T-cell (primary cell): ENCODE measurements at regions not wholly inside any gene's neighbourhood (a gene's known extent, or its start where the extent isn't known, plus 50 kb on each side); places are given as distances from the start of the nearest gene placed in this dataset.

Source experiments
- ATAC-seq, 4 experiments: fragments of 200-7000 bp in 3 of 4; fragments of 150-1000 bp in 1 of 4; cut with Tn5 transposase; replicated peaks in 1 of 4; 1 replicate in 3 of 4; 2 replicates in 1 of 4; pipeline ENCODE4 v1.10.0; 2021; ENCODE audit warnings: moderate library complexity in 3 of 4, mild to moderate bottlenecking in 2 of 4, moderate number of reproducible peaks in 1 of 4
- CTCF ChIA-PET, 2 donors: fragments of 300-600 bp; sonication (Branson Sonifier 250); formaldehyde crosslinking; loops; one replicate each; lab custom pipeline; 2022; ENCODE audit warnings: antibody characterized with exemption in 2 of 2; lab: Charles Lee
- POLR2A ChIA-PET, 2 donors: fragments of 300-600 bp; sonication (Branson Sonifier 250); formaldehyde crosslinking; loops; one replicate each; lab custom pipeline; 2022; ENCODE audit warnings: antibody characterized with exemption in 2 of 2; lab: Charles Lee
- DNase-seq, 35 experiments: peaks; one replicate each; pipeline versions ENCODE4 v3.0.0 to v3.0.0-alpha.2; 2013 to 2023
- H3K27ac ChIP-seq: one replicate; pipeline ENCODE4 v1.5.1; 2013; ENCODE audit warnings: low read length
- H3K27me3 ChIP-seq, 2 experiments: replicated peaks in 1 of 2; 1 replicate in 1 of 2; 2 replicates in 1 of 2; pipeline versions ENCODE4 v1.6.1 to v1.7.0; 2013; ENCODE audit warnings: low read length in 1 of 2, mixed read lengths in 1 of 2; ENCODE audit not compliant: control insufficient read depth in 2 of 2, insufficient read depth in 2 of 2; ENCODE audit errors: extremely low read depth in 1 of 2
- H3K36me3 ChIP-seq, 2 donors: 1 replicate in 1 of 2; 2 replicates in 1 of 2; pipeline versions ENCODE4 v1.6.1 to v1.7.0; 2013; ENCODE audit warnings: low read length in 1 of 2; ENCODE audit not compliant: control insufficient read depth in 2 of 2, insufficient read depth in 1 of 2; ENCODE audit errors: extremely low read depth in 1 of 2
- H3K4me1 ChIP-seq, 2 experiments: 1 replicate in 1 of 2; 2 replicates in 1 of 2; pipeline versions ENCODE4 v1.6.1 to v1.7.0; 2013; ENCODE audit warnings: low read length in 2 of 2, mixed read lengths in 1 of 2; ENCODE audit not compliant: insufficient read depth in 2 of 2, control insufficient read depth in 1 of 2; ENCODE audit errors: extremely low read depth in 1 of 2
- H3K4me3 ChIP-seq, 2 donors: 1 replicate in 1 of 2; 2 replicates in 1 of 2; pipeline versions ENCODE4 v1.5.1 to v1.7.0; 2013; ENCODE audit warnings: mild to moderate bottlenecking in 2 of 2, low read length in 1 of 2, moderate library complexity in 1 of 2; ENCODE audit not compliant: control insufficient read depth in 1 of 2; ENCODE audit errors: extremely low read depth in 1 of 2
- H3K9me3 ChIP-seq: 2 replicates; pipeline ENCODE4 v1.7.0; 2013
- H3K27ac Mint-ChIP-seq, 2 donors: one replicate each; pipeline ENCODE4 v1.8.0; 2020 to 2021; ENCODE audit warnings: mild to moderate bottlenecking in 2 of 2, mixed read lengths in 2 of 2
- H3K27me3 Mint-ChIP-seq, 2 donors: one replicate each; pipeline ENCODE4 v1.8.0; 2021 to 2022; ENCODE audit warnings: mixed read lengths in 2 of 2
- H3K36me3 Mint-ChIP-seq: one replicate; pipeline ENCODE4 v1.8.0; 2021; ENCODE audit warnings: mixed read lengths
- H3K4me1 Mint-ChIP-seq, 3 donors: one replicate each; pipeline ENCODE4 v1.8.0; 2020 to 2022; ENCODE audit warnings: mixed read lengths in 3 of 3, mild to moderate bottlenecking in 1 of 3
- H3K4me3 Mint-ChIP-seq, 3 donors: one replicate each; pipeline ENCODE4 v1.8.0; 2020 to 2022; ENCODE audit warnings: mild to moderate bottlenecking in 3 of 3, mixed read lengths in 3 of 3, moderate library complexity in 3 of 3
- H3K9me3 Mint-ChIP-seq, 3 donors: one replicate each; pipeline ENCODE4 v1.8.0; 2020 to 2022; ENCODE audit warnings: mixed read lengths in 3 of 3
- WGBS: methylation state at CpG from one replicate; pipeline ENCODE4 v1.1.5; 2013; ENCODE audit warnings: missing lambda C conversion rate; ENCODE audit not compliant: insufficient coverage; 5-methylcytosine and 5-hydroxymethylcytosine counted together

GRCh38 chr10:111206521-111206920, 129.7 kb downstream of the ADRA2A start:
- Mint-ChIP-seq H3K9me3 (no peaks in the 10 kb centered on the region), H3K4me1 (no peaks in the 10 kb centered on the region), H3K36me3 (no peaks in the 10 kb centered on the region), H3K27me3 (peaks cover 7 to 10% of the 10 kb centered on the region in 2 donors), H3K4me3 (no peak overlapping the region), H3K27ac (no peak overlapping the region)
- ChIA-PET CTCF (no interaction called here), POLR2A (no interaction called here)
- DNase-seq: no peak
- H3K9me3 ChIP-seq: no peaks in the 10 kb centered on the region
- peaks cover 0 to 7% of the 10 kb centered on the region in 2 experiments for H3K27me3 ChIP-seq
- ATAC-seq: no peak
- H3K27ac ChIP-seq: no peak overlapping the region
- no peaks in the 10 kb centered on the region for H3K36me3 ChIP-seq
- no peak overlapping the region for H3K4me3 ChIP-seq
- H3K4me1 ChIP-seq: no peaks in the 10 kb centered on the region

GRCh38 chr10:111207500-111207899, 130.7 kb downstream of the ADRA2A start:
- no peak overlapping the region for H3K27ac Mint-ChIP-seq
- H3K4me1 Mint-ChIP-seq: no peaks in the 10 kb centered on the region
- Histone ChIP-seq H3K27ac (no peak overlapping the region), H3K4me1 (no peaks in the 10 kb centered on the region), H3K4me3 (no peak overlapping the region), H3K36me3 (no peaks in the 10 kb centered on the region), H3K27me3 (peaks cover 0 to 7% of the 10 kb centered on the region in 2 experiments), H3K9me3 (no peaks in the 10 kb centered on the region)
- 51% methylated on average over 4 of the region's 5 CpGs for WGBS
- peaks cover 7 to 8% of the 10 kb centered on the region in 2 donors for H3K27me3 Mint-ChIP-seq
- H3K4me3 Mint-ChIP-seq: no peak overlapping the region
- ATAC-seq (no peak), DNase-seq (peak in 16 of 35 experiments; percentile 1 to 30 (median 8))
- ChIA-PET POLR2A (no interaction called here), CTCF (no interaction called here)
- no peaks in the 10 kb centered on the region for H3K36me3 Mint-ChIP-seq
- no peaks in the 10 kb centered on the region for H3K9me3 Mint-ChIP-seq

DNA sequence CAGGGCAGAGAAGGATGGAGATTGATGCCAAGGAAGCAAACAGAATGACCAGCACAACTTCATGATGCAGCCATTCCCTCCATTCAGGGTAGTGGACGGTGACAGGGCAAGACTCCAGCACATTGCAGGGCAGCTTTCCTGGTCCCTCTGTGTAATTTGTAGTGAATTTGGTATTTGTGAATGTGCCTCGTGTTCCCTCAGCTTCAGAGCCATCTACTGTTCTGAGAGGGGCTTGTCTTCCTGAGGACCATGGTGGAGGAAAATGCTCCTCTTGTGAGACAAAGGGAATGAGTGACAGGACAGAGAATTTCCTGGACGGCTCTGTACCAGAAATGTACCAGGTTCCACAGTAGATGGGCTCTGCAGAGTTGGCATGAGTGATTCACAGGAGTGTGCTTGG, 132.1 kb downstream of the ADRA2A start:
- Histone ChIP-seq H3K4me3 (no peak overlapping the region), H3K27ac (no peak overlapping the region), H3K4me1 (no peaks in the 10 kb centered on the region), H3K9me3 (no peaks in the 10 kb centered on the region), H3K27me3 (peaks cover 0 to 7% of the 10 kb centered on the region in 2 experiments), H3K36me3 (no peaks in the 10 kb centered on the region)
- Mint-ChIP-seq H3K27ac (no peak overlapping the region), H3K36me3 (no peaks in the 10 kb centered on the region), H3K4me1 (no peaks in the 10 kb centered on the region), H3K4me3 (no peak overlapping the region), H3K27me3 (peaks cover 7 to 8% of the 10 kb centered on the region in 2 donors), H3K9me3 (no peaks in the 10 kb centered on the region)
- ChIA-PET CTCF (no interaction called here), POLR2A (no interaction called here)
- DNase-seq (no peak), ATAC-seq (no peak)
- 33% methylated on average over 1 of the region's 3 CpGs for WGBS

DNA sequence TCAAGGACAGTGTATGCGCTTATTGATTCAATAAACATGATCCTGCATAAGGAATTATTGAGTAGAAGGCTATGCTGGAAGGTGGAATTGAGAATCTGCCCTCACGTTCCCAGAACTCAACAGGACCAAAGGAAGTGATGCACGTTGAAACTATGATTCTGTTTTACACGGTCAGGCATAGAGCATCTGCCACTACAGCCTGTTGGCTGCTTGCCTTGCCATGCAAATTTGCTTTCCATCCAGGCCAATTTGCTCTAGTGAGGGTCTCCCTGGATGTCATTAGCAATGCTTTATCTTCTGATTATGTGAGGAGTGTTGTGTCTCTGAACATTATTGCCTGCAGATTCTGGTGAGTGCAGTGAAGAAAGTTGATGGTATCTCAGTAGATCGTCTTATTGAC, 132.9 kb downstream of the ADRA2A start:
- no peak for ATAC-seq
- Mint-ChIP-seq H3K4me1 (no peaks in the 10 kb centered on the region), H3K27me3 (peaks cover 7 to 8% of the 10 kb centered on the region in 2 donors), H3K9me3 (no peaks in the 10 kb centered on the region), H3K4me3 (no peak overlapping the region), H3K36me3 (no peaks in the 10 kb centered on the region), H3K27ac (no peak overlapping the region)
- 52% methylated on average over 2 of the region's 5 CpGs for WGBS
- CTCF ChIA-PET: no interaction called here
- DNase-seq: no peak
- no peaks in the 10 kb centered on the region for H3K4me1 ChIP-seq
- no peak overlapping the region for H3K27ac ChIP-seq
- peaks cover 0 to 7% of the 10 kb centered on the region in 2 experiments for H3K27me3 ChIP-seq
- H3K36me3 ChIP-seq: no peaks in the 10 kb centered on the region
- H3K4me3 ChIP-seq: no peak overlapping the region
- POLR2A ChIA-PET: no interaction called here
- H3K9me3 ChIP-seq: no peaks in the 10 kb centered on the region

DNA sequence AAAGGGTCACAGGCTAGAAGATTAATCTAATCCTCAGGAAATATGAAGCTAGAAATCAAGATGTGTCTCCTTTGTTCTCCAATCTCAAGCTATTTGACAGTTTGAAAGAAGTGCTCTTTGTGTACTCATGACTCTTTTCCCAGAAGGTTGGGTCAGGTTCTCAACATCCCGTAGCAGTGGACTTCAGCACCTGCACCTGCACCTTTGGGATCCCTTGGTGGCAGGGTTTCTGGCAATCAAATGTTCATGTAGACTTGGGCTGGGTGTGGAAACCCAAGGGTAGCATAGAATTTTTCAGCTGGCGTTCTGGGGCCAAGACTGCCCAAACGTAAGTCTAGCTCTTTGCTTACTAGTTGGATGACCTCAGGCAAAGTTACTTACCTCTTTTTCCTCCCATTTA, 134.4 kb downstream of the ADRA2A start:
- H3K4me3 ChIP-seq: no peak overlapping the region
- H3K27ac Mint-ChIP-seq: no peak overlapping the region
- H3K27ac ChIP-seq: no peak overlapping the region
- ATAC-seq (no peak), DNase-seq (no peak)
- H3K36me3 ChIP-seq: no peaks in the 10 kb centered on the region
- H3K4me1 ChIP-seq: no peaks in the 10 kb centered on the region
- H3K9me3 Mint-ChIP-seq: peaks cover 0 to 3% (median 2%) of the 10 kb centered on the region in 3 donors
- ChIA-PET CTCF (no interaction called here), POLR2A (no interaction called here)
- H3K27me3 ChIP-seq: peaks cover 0 to 7% of the 10 kb centered on the region in 2 experiments
- no peaks in the 10 kb centered on the region for H3K36me3 Mint-ChIP-seq
- 71% methylated on average over 1 of the region's 3 CpGs for WGBS
- no peak overlapping the region for H3K4me3 Mint-ChIP-seq
- H3K4me1 Mint-ChIP-seq: no peaks in the 10 kb centered on the region
- H3K27me3 Mint-ChIP-seq: peaks cover 7 to 8% of the 10 kb centered on the region in 2 donors
- no peaks in the 10 kb centered on the region for H3K9me3 ChIP-seq

DNA sequence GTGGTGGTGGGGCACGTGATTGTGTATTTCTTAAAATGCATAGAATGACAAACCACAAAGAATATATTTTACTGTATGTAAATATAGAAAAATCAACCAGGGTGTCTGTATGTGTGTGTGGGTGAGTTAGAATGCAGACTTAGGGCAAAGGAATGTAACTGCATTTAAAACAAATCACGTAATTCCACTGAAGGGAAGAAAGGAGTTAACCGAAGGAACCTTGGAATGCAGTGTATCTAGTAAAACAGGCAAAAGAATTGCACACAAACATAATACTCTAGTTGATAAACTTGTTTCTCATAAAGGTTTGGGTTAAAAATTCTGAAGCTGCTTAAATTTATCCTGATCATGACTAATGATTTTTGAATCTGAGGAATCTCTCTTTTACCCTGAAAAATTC, 134.9 kb downstream of the ADRA2A start:
- Histone ChIP-seq H3K4me3 (no peak overlapping the region), H3K4me1 (no peaks in the 10 kb centered on the region), H3K9me3 (no peaks in the 10 kb centered on the region), H3K27ac (no peak overlapping the region), H3K36me3 (no peaks in the 10 kb centered on the region), H3K27me3 (peaks cover 0 to 7% of the 10 kb centered on the region in 2 experiments)
- H3K9me3 Mint-ChIP-seq: peaks cover 0 to 3% (median 2%) of the 10 kb centered on the region in 3 donors
- H3K27me3 Mint-ChIP-seq: peaks cover 7 to 9% of the 10 kb centered on the region in 2 donors
- WGBS: no CpG with 5 or more reads among the region's 3 CpGs
- no peak overlapping the region for H3K27ac Mint-ChIP-seq
- no peak overlapping the region for H3K4me3 Mint-ChIP-seq
- no peaks in the 10 kb centered on the region for H3K36me3 Mint-ChIP-seq
- no peak for ATAC-seq
- CTCF ChIA-PET: no interaction called here
- POLR2A ChIA-PET: no interaction called here
- H3K4me1 Mint-ChIP-seq: no peaks in the 10 kb centered on the region
- no peak for DNase-seq
